GM12892 (cell line): ENCODE measurements at regions not wholly inside any gene's neighbourhood (a gene's known extent, or its start where the extent isn't known, plus 50 kb on each side); places are given as distances from the start of the nearest gene placed in this dataset.

Source experiments
- DNase-seq: peaks from one replicate; pipeline ENCODE4 v3.0.0; 2011; ENCODE audit not compliant: insufficient read length
- FAIRE-seq: peaks from 2 replicates; lab custom pipeline; 2011; peaks lifted over from hg19 to GRCh38; lab: Jason Lieb, UNC
- POLR2A ChIP-seq: IDR thresholded peaks from 2 replicates; pipeline ENCODE4 v1.6.1; 2011; ENCODE audit warnings: low read depth, low read length, control low read depth
- POLR2AphosphoS5 ChIP-seq: IDR thresholded peaks from 2 replicates; pipeline ENCODE4 v1.6.1; 2011; ENCODE audit warnings: low read depth, low read length, control low read depth
- TAF1 ChIP-seq: IDR thresholded peaks from 2 replicates; pipeline ENCODE4 v1.6.1; 2011; ENCODE audit warnings: low read depth, mild to moderate bottlenecking, control low read depth, low read length, borderline replicate concordance

DNA sequence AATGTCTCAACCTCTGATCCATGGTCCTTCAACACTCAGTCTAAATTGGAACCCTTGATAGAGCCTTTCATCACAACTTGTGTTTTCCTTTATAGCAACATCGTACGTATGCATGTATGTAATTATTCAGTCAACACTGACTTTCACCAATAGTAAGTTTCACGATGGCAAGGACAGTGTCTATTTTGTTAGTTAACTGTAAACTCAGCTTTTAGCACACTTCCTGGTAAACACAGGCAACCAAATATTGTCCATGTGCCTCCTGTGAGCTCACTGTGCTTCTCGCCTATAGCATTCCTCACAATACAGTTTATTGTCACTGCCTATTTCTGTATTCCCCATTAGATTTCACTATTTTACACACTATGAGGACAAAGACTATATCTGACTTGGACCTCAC lies 323.1 kb downstream of the DEPDC1B start:
- no peak for DNase-seq
- no peak for FAIRE-seq
- TF ChIP-seq POLR2A (no peak), POLR2AphosphoS5 (no peak), TAF1 (no peak)

DNA sequence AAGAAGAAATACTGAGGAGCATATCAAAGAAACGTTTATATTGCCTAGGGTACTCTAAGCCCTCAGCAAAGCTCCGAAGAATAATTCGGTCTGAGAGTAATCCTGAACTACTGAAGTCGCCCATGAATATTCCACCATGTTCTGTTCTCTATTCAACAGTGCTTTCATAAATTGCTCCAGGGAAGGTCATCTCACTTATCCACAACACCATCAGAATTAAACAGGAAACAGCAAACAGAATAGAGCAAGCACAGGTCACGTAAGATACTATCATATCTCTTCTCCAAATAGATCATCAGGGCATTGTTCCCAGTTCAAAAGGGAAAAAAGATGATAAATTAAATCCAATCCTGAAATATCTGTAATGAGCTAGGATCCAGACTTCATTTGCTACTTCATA lies 325.6 kb downstream of the DEPDC1B start:
- FAIRE-seq (no peak), DNase-seq (no peak)
- no peak for TF ChIP-seq POLR2AphosphoS5
- TF ChIP-seq TAF1, result no peak
- TF ChIP-seq POLR2A, result no peak

DNA sequence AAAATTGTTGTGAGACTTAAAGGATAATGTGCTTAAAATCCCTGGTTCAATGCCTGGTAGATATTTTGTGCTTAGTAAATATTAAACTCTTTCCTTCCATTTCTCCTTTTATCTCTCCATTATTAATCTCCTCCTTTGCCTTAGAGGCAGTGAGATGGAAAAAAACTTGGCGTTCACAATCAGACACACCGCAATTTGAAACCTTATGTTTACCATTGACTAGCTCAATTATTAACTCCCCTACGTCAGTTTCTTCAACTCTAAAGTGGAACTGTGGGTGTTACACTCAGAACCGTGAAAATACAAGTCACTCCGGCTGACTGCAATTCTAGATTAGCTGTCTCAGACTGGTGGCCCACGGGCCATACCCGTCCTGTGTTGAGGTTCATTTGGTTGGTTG lies 327.2 kb downstream of the DEPDC1B start:
- TF ChIP-seq POLR2A, result no peak
- TF ChIP-seq TAF1, result no peak
- no peak for TF ChIP-seq POLR2AphosphoS5
- DNase-seq (no peak), FAIRE-seq (no peak)

DNA sequence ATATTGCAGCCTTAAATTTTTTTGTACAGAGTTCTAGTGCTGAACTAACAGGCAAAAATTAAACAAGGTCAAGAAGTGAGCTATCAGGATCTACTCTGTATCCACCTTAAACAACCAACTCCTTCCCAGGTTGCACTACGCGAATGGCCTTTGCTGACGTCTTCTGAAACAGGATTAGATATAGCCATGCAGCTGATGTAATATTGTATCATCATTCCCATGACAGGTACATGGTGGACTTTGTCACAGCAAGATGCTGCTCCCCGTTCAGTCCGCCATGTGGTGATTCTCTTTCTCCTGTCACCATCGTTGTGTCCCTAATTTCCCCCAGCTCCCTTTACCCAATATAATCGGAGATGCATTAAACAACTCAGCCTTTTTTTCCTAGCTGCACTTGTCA lies 328.9 kb downstream of the DEPDC1B start:
- TF ChIP-seq TAF1 (no peak), POLR2A (no peak), POLR2AphosphoS5 (no peak)
- FAIRE-seq (no peak), DNase-seq (no peak)

DNA sequence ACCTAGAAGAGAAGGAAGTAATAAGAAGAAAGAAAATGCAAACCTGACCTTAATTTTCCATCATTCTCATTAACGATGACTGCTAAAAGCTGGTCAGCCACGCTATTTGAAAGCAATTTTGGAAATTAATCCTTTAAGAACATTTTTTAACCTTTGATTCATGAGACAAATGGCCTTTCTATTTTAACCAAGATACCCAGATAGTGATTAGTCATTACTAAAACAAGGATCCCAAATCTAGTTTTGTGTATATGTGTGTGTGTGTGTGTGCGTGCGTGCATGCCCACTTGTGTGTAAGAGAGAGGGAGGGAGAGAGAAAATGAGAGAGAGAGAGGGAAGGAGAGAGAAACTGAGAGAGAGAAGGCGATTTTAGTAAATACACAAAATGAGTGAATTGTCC lies 329.5 kb downstream of the DEPDC1B start:
- TF ChIP-seq TAF1 (no peak), POLR2A (no peak), POLR2AphosphoS5 (no peak)
- FAIRE-seq (no peak), DNase-seq (no peak)

DNA sequence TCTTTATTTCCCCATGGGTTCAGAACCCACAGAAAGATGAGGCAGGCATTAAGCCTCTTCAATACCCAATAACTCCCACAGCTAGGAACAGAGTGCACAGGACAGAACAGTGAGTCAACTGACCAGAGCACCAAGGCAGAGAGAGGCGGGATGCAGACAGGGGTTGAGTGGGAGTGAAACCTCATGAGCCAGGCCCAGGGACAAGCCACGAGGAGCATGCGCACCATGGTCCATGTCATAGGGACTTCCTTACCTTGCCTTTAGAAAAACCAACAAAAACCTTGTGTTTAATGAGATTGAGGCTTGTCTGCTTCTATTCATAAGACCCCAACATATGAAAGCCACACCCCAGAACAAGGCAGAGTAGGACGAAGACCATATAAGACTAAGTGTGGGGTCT lies 330.6 kb downstream of the DEPDC1B start:
- DNase-seq, result no peak
- no peak for FAIRE-seq
- TF ChIP-seq TAF1 (no peak), POLR2A (no peak), POLR2AphosphoS5 (no peak)

DNA sequence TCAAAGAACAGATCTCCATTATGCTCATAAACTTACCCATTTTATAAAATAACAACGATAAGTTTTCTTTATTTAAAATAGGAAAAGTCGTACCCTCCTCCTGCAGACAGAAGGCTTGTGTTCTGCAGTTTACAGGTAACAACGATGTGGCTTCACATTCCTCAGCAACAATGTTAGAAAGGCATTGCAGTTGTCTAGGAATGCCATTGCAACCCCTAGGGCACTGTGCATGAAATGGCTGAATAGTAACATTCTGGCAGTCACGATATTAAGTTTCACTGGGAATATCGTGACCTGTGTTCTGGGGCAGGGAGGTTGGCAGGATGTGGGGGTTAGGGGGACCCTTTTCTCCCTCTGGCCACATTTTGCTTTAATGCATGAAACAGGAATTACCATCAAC lies 331.9 kb downstream of the DEPDC1B start:
- DNase-seq (no peak), FAIRE-seq (no peak)
- TF ChIP-seq TAF1, result no peak
- TF ChIP-seq POLR2AphosphoS5, result no peak
- no peak for TF ChIP-seq POLR2A

DNA sequence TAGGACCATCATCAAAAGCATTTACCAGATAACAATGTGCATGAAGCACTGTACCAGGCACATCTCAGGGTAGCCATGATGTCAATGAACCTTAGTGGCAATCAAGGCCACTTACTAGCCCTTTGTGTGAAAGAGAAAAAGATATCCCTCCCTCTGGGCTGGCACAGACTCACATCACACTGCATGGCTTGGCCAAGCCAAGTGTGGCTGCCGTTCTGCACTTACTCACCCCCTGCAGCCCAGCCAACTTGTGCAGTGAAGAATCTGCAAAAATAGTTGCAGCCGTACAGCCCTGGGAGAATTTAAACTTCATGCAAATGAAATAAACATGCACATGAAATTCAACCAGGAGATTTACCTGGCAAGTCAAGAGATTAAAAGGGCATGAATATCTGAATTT lies 333.5 kb downstream of the DEPDC1B start:
- DNase-seq, result no peak
- FAIRE-seq, result no peak
- TF ChIP-seq TAF1, result no peak
- no peak for TF ChIP-seq POLR2A

DNA sequence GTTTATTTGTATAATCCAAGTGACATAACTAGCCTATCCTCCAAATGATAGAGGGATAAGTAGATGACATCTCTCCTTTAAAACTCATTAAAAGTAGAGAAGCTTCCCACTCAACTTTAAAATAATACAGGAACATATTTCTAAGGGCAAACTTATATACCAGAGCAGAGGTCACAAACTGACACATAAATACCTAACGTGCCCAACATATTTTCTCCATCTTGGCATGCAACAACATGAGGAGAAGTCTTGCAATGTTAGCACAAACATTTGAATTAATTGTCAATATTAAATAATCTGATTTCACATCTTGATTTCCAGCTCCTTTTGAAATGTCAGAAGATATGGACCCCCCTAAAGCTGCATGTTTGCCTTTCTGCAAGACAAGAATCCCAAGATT lies 335.0 kb downstream of the DEPDC1B start:
- TF ChIP-seq TAF1, result no peak
- TF ChIP-seq POLR2AphosphoS5, result no peak
- TF ChIP-seq POLR2A, result no peak
- DNase-seq (no peak), FAIRE-seq (no peak)

DNA sequence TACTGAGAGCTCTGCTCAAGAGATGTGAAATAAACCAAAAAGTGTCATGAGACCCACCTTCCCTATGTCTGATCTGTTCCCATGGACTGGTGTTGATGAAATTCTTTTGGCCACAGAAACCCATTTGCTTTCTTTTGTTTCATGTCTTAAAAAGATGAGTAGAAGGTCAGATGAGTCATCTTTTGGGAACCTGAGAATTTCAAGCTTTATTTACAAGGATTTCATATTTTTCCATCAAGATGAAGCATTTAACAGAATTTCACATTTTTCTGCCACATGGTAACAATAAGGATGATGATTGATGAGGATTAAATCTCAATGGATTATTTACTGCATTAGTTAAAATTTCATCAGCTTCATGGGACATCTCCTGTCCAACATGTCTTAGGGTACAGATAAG lies 337.8 kb downstream of the DEPDC1B start:
- FAIRE-seq (no peak), DNase-seq (no peak)
- TF ChIP-seq POLR2AphosphoS5 (no peak), TAF1 (no peak), POLR2A (no peak)

DNA sequence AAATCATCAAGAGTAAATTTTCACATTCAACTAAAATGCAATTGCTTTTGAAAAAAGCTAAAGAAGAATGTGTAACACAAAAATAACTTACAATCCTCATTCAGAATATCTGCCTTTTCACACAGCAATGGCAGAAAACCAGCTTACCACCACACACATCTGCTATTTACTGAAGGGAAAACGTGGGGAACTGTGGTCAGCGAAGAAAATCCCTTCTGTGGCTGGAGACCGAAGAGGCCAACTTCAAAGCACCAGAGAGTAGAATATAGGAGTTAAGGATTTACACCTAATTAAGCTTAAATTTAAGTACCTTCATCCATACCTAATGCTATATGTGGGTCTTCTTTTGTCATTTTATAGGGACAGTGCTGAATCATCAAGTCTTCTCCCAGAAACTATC lies 339.6 kb downstream of the DEPDC1B start:
- FAIRE-seq (no peak), DNase-seq (no peak)
- TF ChIP-seq POLR2AphosphoS5, result no peak

DNA sequence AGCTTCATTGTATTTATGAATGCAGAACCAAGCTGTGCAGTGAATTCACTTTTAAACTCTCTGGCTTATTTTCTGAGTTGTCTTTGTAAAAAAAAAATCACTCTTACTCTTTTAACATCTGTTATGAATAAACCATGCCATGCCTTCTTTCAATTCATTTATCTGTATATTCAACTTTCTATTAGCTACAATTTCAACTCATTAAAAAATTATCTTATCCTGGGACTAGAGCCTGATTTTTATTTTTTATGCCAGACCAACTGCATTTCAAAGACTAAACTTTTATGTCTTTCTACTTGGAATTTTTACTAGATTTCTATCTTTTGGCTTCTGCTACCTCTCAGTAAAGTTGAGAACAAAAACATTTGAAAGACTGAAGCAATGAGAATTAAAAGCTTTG lies 342.7 kb downstream of the DEPDC1B start:
- DNase-seq (no peak), FAIRE-seq (no peak)
- TF ChIP-seq POLR2A (no peak), POLR2AphosphoS5 (no peak), TAF1 (no peak)

DNA sequence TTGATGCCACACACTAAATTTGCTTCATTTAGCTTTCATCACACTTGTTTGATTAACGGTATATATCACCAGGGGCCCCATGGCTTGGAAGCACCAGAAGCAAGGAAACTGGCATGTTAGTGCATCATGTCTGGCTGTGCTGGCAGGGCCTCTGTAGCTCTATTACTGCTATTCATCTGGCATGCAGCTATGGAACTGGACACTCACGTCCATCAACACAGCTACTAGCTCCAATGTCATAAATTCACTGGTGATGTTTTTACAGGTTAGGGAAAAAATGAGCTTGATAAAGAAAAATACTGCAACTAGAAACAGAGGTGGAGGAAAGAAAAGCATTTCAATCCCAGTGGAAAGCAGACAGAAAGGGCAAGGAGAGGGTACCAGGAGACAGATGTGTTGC lies 343.2 kb downstream of the DEPDC1B start:
- no peak for DNase-seq
- no peak for TF ChIP-seq TAF1
- no peak for TF ChIP-seq POLR2A
- TF ChIP-seq POLR2AphosphoS5, result no peak
- FAIRE-seq, result no peak

DNA sequence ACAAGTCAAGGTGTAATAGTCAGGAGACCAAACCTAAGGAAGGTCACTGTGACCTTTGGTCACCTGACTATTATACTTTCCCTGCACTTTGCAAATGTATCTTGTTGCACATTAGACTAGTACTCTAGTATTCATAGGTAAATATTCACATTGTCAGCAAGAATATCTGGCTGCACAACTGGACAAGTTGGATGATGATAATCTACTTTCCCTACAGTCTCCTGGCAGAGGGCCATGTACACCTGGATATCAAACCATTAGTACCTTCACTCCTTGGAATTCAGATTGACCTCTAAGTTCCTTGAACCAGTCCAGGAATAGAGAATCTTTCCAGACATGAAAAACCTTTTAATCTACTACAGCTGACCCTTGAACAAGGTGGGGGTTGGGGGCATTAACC lies 344.8 kb downstream of the DEPDC1B start:
- DNase-seq, result no peak
- TF ChIP-seq POLR2AphosphoS5 (no peak), TAF1 (no peak), POLR2A (no peak)
- no peak for FAIRE-seq
